Bone marrow (tissue), 2 donors: ENCODE measurements at regions not wholly inside any gene's neighbourhood (a gene's known extent, or its start where the extent isn't known, plus 50 kb on each side); places are given as distances from the start of the nearest gene placed in this dataset.

ENCODE experiments used
- DNase-seq, 2 donors: peaks; one replicate each; lab custom pipeline; 2025; lab: John Stamatoyannopoulos, UW

DNA sequence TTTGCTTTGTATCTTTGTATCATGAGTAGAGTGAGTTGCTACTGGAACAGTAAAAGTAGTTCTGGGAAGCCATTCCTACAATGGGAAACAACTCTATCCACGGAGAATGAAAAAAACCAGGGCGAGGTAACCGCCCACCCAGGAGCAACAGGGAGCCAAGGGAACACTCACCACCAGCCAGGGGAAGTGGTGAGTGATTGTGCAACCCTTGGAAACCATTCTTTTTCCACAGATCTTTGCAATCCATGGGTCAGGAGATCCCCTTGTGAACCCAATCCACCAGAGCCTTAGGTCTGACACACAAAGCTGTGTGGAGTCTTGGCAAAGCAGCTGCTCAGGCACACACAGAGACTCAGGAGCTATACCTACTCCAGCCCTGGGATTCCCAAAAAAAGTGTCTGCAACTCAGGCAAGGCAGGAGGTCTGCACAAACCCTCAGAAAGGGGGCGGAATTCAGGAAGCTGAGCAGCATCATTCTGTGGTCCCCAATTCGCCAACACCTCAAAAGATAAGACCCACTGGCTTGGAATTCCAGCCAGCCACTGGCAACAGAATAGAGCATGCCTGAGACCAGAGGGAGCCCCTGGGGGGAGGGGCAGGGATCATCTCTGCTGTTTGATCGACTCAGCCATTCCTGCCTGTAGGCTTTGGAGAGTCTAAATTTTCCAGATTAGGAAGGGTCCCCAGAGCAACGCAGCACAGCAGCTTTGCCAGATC lies 52.1 kb upstream of the PPFIA2 start:
- DNase-seq: no peak

DNA sequence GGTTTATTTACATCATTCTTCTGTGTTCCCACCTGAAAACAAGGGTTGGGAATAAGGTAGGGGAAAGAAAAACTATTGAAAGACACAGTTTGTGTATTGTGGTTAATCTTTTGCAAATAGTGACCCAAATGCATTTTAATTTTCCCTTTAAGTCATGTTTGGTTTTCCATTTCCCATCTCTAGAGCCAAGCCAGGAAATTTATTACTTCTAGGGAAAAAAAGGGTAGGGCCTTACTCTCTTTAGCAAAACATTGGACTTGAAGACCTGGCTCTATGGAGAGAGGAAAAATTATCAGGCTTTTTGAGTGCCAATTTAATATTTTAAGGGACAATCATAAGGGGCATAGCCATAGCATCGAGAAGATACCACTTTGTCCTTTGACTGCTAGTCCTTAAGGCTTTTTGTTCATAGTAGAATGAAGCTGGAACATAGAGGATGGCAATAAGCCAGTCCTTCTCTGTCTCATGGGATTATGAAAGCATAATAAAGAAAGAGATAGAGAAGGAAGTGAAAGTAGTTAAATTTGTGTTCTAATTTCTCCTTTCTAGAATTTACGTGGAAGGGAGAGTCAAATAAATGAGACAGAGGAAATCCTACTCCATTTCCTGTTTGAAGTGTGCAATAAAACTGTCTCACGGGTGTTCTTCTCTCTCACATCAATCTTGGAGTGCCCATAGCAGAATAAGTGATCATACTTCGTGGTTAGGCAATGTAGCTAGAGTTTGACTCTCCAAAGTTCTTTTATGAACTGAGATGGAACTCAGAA lies 50.9 kb upstream of the PPFIA2 start:
- DNase-seq: no peak

DNA sequence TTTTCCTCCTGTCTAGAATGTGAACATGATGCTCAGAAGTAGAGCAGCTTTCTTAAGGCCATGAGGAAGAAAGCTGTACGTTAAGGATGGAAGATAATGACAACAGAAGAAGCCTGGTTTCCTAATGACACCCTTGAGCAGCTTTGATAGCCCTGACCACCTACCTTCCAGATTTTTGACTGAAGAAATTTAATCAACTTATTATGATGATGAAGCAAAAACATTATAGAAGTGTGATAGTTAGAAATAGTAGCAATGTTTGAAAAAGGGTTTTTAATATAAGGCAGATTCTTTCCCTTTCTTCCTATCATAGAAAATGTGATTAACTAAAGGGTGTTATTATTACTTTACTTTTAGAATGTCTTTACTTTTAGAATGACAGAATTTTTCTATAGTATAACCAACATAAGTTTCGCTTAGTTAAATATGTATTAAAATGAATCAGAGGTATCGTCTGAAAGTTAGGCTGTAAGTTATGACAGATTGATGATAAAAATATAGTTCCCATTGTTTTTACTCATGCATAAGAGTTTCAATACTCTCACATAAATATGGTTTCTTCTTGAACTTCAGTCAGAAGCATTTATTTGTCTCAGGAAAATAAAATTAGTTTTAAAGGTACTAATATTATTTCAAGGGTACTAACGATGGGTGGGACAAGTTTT lies 50.1 kb upstream of the PPFIA2 start:
- no peak for DNase-seq
